KBM-7 (cell line): ENCODE measurements at regions not wholly inside any gene's neighbourhood (a gene's known extent, or its start where the extent isn't known, plus 50 kb on each side); places are given as distances from the start of the nearest gene placed in this dataset.
"Not testable (repeated sequence)": the region's sequence is repeated elsewhere in the genome, so short reads cannot be mapped to it uniquely, and the experiment has no call there.

Source experiments
- DNase-seq: peaks from one replicate; pipeline ENCODE4 v3.0.0-alpha.2; 2015
- in situ Hi-C: fragments of 300-500 bp; cut with MboI; formaldehyde crosslinking; loops from 2 replicates; pipeline ENCODE4 v1.14.3; 2020; ENCODE audit warnings: low sequenced_read_pairs, low pct_unique_long_range_greater_than_20kb, mixed read lengths

GRCh38 chr2:87396551-87397265, 351.2 kb upstream of the PLGLB2 start:
- in situ Hi-C loops, DNase-seq: not testable (repeated sequence)

GRCh38 chr2:87397276-87398065, 350.4 kb upstream of the PLGLB2 start:
- DNase-seq, in situ Hi-C loops: not testable (repeated sequence)

GRCh38 chr2:87398567-87399305, 349.2 kb upstream of the PLGLB2 start:
- in situ Hi-C loops, DNase-seq: not testable (repeated sequence)

- DNase-seq, result peak; percentile 0
- in situ Hi-C loops, result no loop called here
Observed at GRCh38 chr2:87401726-87402345, 346.1 kb upstream of the PLGLB2 start.

- in situ Hi-C loops, result no loop called here
- DNase-seq, result peak; percentile 2
Observed at GRCh38 chr2:87403893-87404175, 344.1 kb upstream of the PLGLB2 start.

GRCh38 chr2:87404411-87405255, 343.3 kb upstream of the PLGLB2 start:
- in situ Hi-C loops, DNase-seq: not testable (repeated sequence)

GRCh38 chr2:87405531-87406216, 342.2 kb upstream of the PLGLB2 start:
- DNase-seq, in situ Hi-C loops: not testable (repeated sequence)

GRCh38 chr2:87406406-87407175, 341.3 kb upstream of the PLGLB2 start:
- in situ Hi-C loops, DNase-seq: not testable (repeated sequence)

- DNase-seq, in situ Hi-C loops: not testable (repeated sequence)
Observed at GRCh38 chr2:87409601-87410000, 338.3 kb upstream of the PLGLB2 start.

GRCh38 chr2:87410371-87410770, 337.5 kb upstream of the PLGLB2 start:
- in situ Hi-C loops, DNase-seq: not testable (repeated sequence)

GRCh38 chr2:87412036-87412820, 335.7 kb upstream of the PLGLB2 start:
- DNase-seq, in situ Hi-C loops: not testable (repeated sequence)

GRCh38 chr2:87414331-87414730, 333.6 kb upstream of the PLGLB2 start:
- DNase-seq, in situ Hi-C loops: not testable (repeated sequence)

- DNase-seq, in situ Hi-C loops: not testable (repeated sequence)
Observed at GRCh38 chr2:87414795-87415570, 332.9 kb upstream of the PLGLB2 start.

GRCh38 chr2:87415586-87416265, 332.2 kb upstream of the PLGLB2 start:
- in situ Hi-C loops, DNase-seq: not testable (repeated sequence)

GRCh38 chr2:87416266-87416592, 331.7 kb upstream of the PLGLB2 start:
- in situ Hi-C loops, DNase-seq: not testable (repeated sequence)
